SK-N-SH treated with all-trans-retinoic acid at 6 μM for 48 hours (cell line): ENCODE measurements at regions not wholly inside any gene's neighbourhood (a gene's known extent, or its start where the extent isn't known, plus 50 kb on each side); places are given as distances from the start of the nearest gene placed in this dataset.

Experiments
- ATAC-seq: fragments of 200-7000 bp; cut with Tn5 transposase; 3 replicates; pipeline ENCODE4 v1.9.1; 2020; ENCODE audit warnings: mild to moderate bottlenecking, moderate library complexity
- ARNTL ChIP-seq: fragments of 450-650 bp; formaldehyde crosslinking; IDR thresholded peaks from 2 replicates; pipeline ENCODE4 v1.5.0; 2020; ENCODE audit warnings: low read depth, mild to moderate bottlenecking, moderate library complexity, borderline replicate concordance
- BACH2 ChIP-seq: fragments of 250-450 bp; sonication (Bioruptor Pico); IDR thresholded peaks from 2 replicates; pipeline ENCODE4 v1.9.0; 2021; ENCODE audit warnings: mild to moderate bottlenecking, borderline replicate concordance
- CSDC2 ChIP-seq: fragments of 250-450 bp; sonication (Bioruptor Pico); IDR thresholded peaks from 2 replicates; pipeline ENCODE4 v1.5.0; 2020; ENCODE audit warnings: mild to moderate bottlenecking, moderate library complexity
- ESRRG ChIP-seq: fragments of 250-450 bp; sonication (Bioruptor Pico); IDR thresholded peaks from 2 replicates; pipeline ENCODE4 v1.6.1; 2021; ENCODE audit warnings: mild to moderate bottlenecking
- GLIS3 ChIP-seq: fragments of 250-450 bp; sonication (Bioruptor Pico); IDR thresholded peaks from 2 replicates; pipeline ENCODE4 v1.5.0; 2020; ENCODE audit warnings: mild to moderate bottlenecking, moderate library complexity
- OSR1 ChIP-seq: fragments of 250-450 bp; sonication (Bioruptor Pico); IDR thresholded peaks from 2 replicates; pipeline ENCODE4 v1.8.0; 2022; ENCODE audit warnings: moderate library complexity, mild to moderate bottlenecking, inconsistent platforms
- PPARA ChIP-seq: fragments of 250-450 bp; sonication (Bioruptor Pico); IDR thresholded peaks from 2 replicates; pipeline ENCODE4 v1.5.0; 2020; ENCODE audit warnings: mild to moderate bottlenecking, borderline replicate concordance
- SNAI2 ChIP-seq: fragments of 250-450 bp; sonication (Bioruptor Pico); IDR thresholded peaks from 2 replicates; pipeline ENCODE4 v1.5.0; 2020; ENCODE audit warnings: mild to moderate bottlenecking, moderate library complexity
- TCF4 ChIP-seq: fragments of 250-450 bp; sonication (Bioruptor Pico); IDR thresholded peaks from 2 replicates; pipeline ENCODE4 v1.8.0; 2021; ENCODE audit warnings: mild to moderate bottlenecking, moderate library complexity, borderline replicate concordance
- TOX ChIP-seq: fragments of 250-450 bp; sonication (Bioruptor Pico); IDR thresholded peaks from 2 replicates; pipeline ENCODE4 v1.8.0; 2021; ENCODE audit warnings: mild to moderate bottlenecking, moderate library complexity, borderline replicate concordance
- ZFP3 ChIP-seq: fragments of 250-450 bp; sonication (Bioruptor Pico); IDR thresholded peaks from 2 replicates; pipeline ENCODE4 v1.5.0; 2020; ENCODE audit warnings: mild to moderate bottlenecking, moderate library complexity
- ZFP30 ChIP-seq: fragments of 450-650 bp; formaldehyde crosslinking; IDR thresholded peaks from 2 replicates; pipeline ENCODE4 v1.5.0; 2022; ENCODE audit warnings: mild to moderate bottlenecking, moderate library complexity
- ZNF565 ChIP-seq: fragments of 450-650 bp; formaldehyde crosslinking; conservative IDR thresholded peaks from 2 replicates; pipeline ENCODE4 v1.5.0; 2020; ENCODE audit warnings: low read depth, mild to moderate bottlenecking, moderate library complexity
- ZNF70 ChIP-seq: fragments of 450-650 bp; formaldehyde crosslinking; IDR thresholded peaks from 2 replicates; pipeline ENCODE4 v1.5.0; 2020; ENCODE audit warnings: mild to moderate bottlenecking, moderate library complexity
- TF ChIP-seq, protein P1 (sequence below): fragments of 250-450 bp; sonication (Bioruptor Pico); IDR thresholded peaks from 2 replicates; pipeline ENCODE4 v1.5.0; 2020; ENCODE audit warnings: mild to moderate bottlenecking, moderate library complexity
- TF ChIP-seq, protein P2 (sequence below): fragments of 250-450 bp; sonication (Bioruptor Pico); IDR thresholded peaks from 2 replicates; pipeline ENCODE4 v1.8.0; 2021; ENCODE audit warnings: low read depth, mild to moderate bottlenecking, moderate library complexity, borderline replicate concordance
- TF ChIP-seq, protein P3 (sequence below): fragments of 250-450 bp; sonication (Bioruptor Pico); IDR thresholded peaks from 2 replicates; pipeline ENCODE4 v1.5.1; 2020; ENCODE audit warnings: low read depth, mild to moderate bottlenecking, moderate library complexity
- TF ChIP-seq, protein P4 (sequence below): fragments of 250-450 bp; sonication (Bioruptor Pico); IDR thresholded peaks from 2 replicates; pipeline ENCODE4 v1.8.0; 2020; ENCODE audit warnings: mild to moderate bottlenecking, moderate library complexity, borderline replicate concordance
- TF ChIP-seq, protein P5 (sequence below): fragments of 250-450 bp; sonication (Bioruptor Pico); IDR thresholded peaks from 2 replicates; pipeline ENCODE4 v1.5.1; 2021; ENCODE audit warnings: mild to moderate bottlenecking, moderate library complexity

DNA sequence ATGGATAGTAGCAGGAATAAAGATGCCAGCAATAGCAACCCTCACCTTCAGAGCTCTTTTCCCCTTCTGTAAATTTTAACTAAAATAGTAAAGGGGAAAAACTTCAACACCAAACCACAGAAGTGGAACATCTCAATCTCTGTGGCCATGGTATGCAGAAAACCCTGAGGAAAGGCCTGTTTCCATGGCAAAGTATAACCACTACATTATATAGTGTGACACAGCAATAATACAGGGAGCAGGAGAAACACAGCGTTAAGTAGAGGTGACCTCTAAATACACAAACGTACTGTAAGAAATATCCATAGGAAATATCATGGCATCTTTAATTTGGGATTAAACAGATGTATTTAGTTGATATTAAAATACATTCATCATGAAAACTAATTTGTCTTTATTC is 106.4 kb downstream of the SLC24A2 start (continued):
- TF ChIP-seq, protein P1, sequence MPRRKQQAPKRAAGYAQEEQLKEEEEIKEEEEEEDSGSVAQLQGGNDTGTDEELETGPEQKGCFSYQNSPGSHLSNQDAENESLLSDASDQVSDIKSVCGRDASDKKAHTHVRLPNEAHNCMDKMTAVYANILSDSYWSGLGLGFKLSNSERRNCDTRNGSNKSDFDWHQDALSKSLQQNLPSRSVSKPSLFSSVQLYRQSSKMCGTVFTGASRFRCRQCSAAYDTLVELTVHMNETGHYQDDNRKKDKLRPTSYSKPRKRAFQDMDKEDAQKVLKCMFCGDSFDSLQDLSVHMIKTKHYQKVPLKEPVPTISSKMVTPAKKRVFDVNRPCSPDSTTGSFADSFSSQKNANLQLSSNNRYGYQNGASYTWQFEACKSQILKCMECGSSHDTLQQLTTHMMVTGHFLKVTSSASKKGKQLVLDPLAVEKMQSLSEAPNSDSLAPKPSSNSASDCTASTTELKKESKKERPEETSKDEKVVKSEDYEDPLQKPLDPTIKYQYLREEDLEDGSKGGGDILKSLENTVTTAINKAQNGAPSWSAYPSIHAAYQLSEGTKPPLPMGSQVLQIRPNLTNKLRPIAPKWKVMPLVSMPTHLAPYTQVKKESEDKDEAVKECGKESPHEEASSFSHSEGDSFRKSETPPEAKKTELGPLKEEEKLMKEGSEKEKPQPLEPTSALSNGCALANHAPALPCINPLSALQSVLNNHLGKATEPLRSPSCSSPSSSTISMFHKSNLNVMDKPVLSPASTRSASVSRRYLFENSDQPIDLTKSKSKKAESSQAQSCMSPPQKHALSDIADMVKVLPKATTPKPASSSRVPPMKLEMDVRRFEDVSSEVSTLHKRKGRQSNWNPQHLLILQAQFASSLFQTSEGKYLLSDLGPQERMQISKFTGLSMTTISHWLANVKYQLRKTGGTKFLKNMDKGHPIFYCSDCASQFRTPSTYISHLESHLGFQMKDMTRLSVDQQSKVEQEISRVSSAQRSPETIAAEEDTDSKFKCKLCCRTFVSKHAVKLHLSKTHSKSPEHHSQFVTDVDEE (CRISPR knock-in tag), result no peak
- TF ChIP-seq, protein P2, sequence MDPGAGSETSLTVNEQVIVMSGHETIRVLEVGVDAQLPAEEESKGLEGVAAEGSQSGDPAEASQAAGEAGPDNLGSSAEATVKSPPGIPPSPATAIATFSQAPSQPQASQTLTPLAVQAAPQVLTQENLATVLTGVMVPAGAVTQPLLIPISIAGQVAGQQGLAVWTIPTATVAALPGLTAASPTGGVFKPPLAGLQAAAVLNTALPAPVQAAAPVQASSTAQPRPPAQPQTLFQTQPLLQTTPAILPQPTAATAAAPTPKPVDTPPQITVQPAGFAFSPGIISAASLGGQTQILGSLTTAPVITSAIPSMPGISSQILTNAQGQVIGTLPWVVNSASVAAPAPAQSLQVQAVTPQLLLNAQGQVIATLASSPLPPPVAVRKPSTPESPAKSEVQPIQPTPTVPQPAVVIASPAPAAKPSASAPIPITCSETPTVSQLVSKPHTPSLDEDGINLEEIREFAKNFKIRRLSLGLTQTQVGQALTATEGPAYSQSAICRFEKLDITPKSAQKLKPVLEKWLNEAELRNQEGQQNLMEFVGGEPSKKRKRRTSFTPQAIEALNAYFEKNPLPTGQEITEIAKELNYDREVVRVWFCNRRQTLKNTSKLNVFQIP (CRISPR knock-in tag), result no peak

DNA sequence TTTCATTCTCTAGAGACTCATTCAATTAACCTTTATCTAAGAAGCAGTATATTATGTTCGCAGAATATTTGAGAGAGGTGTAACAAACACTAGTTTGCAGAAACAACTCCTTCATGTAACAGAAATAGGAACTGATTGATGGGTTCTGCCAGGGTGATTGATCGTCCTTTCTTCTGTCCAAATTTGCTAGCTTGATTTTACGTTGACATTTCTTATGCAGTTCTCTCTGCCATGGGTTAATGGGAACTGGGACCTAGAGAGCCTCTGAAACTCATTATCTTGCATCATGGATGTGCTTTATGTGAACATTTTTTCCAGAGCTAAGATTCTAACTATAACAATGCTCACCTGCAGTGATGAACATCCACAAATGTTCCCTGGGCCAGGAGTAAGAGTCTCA is 107.0 kb downstream of the SLC24A2 start:
- TF ChIP-seq ESRRG (CRISPR knock-in tag), result no peak
- no peak for TF ChIP-seq BACH2 (CRISPR knock-in tag)
- TF ChIP-seq GLIS3 (CRISPR knock-in tag), result no peak
- TF ChIP-seq ZNF70, result no peak
- TF ChIP-seq OSR1 (CRISPR knock-in tag), result no peak
- TF ChIP-seq TCF4 (CRISPR knock-in tag), result no peak
- TF ChIP-seq TOX (CRISPR knock-in tag), result no peak
- no peak for TF ChIP-seq ZFP30 (CRISPR knock-in tag)
- TF ChIP-seq, protein P3, sequence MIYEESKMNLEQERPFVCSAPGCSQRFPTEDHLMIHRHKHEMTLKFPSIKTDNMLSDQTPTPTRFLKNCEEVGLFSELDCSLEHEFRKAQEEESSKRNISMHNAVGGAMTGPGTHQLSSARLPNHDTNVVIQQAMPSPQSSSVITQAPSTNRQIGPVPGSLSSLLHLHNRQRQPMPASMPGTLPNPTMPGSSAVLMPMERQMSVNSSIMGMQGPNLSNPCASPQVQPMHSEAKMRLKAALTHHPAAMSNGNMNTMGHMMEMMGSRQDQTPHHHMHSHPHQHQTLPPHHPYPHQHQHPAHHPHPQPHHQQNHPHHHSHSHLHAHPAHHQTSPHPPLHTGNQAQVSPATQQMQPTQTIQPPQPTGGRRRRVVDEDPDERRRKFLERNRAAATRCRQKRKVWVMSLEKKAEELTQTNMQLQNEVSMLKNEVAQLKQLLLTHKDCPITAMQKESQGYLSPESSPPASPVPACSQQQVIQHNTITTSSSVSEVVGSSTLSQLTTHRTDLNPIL (CRISPR knock-in tag), result no peak
- TF ChIP-seq, protein P2 (CRISPR knock-in tag), result no peak
- TF ChIP-seq CSDC2 (CRISPR knock-in tag), result no peak
- no peak for TF ChIP-seq ARNTL (CRISPR knock-in tag)
- no peak for TF ChIP-seq PPARA (CRISPR knock-in tag)
- TF ChIP-seq, all 23 proteins: peak for 0
- ATAC-seq, result no peak

DNA sequence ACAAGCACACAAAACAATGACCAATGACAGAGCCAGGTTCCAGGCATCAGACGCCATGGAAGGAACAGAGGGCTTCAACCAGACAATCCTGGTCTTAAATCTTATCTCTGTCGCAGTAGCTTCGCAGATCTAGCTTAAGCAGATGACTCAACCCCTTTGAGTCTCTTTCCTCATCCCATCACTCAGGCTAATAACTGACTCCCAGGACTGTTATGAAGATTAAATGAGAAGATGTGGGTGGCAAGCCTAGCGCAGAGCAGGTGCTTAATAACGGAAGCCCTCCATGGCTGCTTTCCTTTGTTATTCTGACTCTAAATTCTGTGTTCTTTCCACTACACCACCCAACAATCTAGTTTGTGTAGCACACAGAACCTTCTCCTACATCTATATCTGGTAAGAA is 110.9 kb downstream of the SLC24A2 start:
- no peak for ATAC-seq
- TF ChIP-seq ZFP30 (CRISPR knock-in tag), result no peak
- TF ChIP-seq, protein P4, sequence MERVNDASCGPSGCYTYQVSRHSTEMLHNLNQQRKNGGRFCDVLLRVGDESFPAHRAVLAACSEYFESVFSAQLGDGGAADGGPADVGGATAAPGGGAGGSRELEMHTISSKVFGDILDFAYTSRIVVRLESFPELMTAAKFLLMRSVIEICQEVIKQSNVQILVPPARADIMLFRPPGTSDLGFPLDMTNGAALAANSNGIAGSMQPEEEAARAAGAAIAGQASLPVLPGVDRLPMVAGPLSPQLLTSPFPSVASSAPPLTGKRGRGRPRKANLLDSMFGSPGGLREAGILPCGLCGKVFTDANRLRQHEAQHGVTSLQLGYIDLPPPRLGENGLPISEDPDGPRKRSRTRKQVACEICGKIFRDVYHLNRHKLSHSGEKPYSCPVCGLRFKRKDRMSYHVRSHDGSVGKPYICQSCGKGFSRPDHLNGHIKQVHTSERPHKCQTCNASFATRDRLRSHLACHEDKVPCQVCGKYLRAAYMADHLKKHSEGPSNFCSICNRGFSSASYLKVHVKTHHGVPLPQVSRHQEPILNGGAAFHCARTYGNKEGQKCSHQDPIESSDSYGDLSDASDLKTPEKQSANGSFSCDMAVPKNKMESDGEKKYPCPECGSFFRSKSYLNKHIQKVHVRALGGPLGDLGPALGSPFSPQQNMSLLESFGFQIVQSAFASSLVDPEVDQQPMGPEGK (CRISPR knock-in tag), result no peak
- TF ChIP-seq ZNF565, result no peak
- TF ChIP-seq TCF4 (CRISPR knock-in tag), result no peak
- no peak for TF ChIP-seq ZFP3 (CRISPR knock-in tag)
- TF ChIP-seq ESRRG (CRISPR knock-in tag), result no peak
- TF ChIP-seq OSR1 (CRISPR knock-in tag), result no peak
- no peak for TF ChIP-seq TOX (CRISPR knock-in tag)
- no peak for TF ChIP-seq GLIS3 (CRISPR knock-in tag)
- TF ChIP-seq SNAI2 (CRISPR knock-in tag), result no peak
- TF ChIP-seq, protein P5, sequence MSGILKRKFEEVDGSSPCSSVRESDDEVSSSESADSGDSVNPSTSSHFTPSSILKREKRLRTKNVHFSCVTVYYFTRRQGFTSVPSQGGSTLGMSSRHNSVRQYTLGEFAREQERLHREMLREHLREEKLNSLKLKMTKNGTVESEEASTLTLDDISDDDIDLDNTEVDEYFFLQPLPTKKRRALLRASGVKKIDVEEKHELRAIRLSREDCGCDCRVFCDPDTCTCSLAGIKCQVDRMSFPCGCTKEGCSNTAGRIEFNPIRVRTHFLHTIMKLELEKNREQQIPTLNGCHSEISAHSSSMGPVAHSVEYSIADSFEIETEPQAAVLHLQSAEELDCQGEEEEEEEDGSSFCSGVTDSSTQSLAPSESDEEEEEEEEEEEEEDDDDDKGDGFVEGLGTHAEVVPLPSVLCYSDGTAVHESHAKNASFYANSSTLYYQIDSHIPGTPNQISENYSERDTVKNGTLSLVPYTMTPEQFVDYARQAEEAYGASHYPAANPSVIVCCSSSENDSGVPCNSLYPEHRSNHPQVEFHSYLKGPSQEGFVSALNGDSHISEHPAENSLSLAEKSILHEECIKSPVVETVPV (CRISPR knock-in tag), result no peak
- TF ChIP-seq, protein P1 (CRISPR knock-in tag), result no peak
- no peak for TF ChIP-seq ZNF70
- TF ChIP-seq CSDC2 (CRISPR knock-in tag), result no peak
- TF ChIP-seq, protein P2 (CRISPR knock-in tag), result no peak
- no peak for TF ChIP-seq ARNTL (CRISPR knock-in tag)
- TF ChIP-seq, all 23 proteins: peak for 0
